WERI-Rb-1 (cell line): ENCODE measurements at regions not wholly inside any gene's neighbourhood (a gene's known extent, or its start where the extent isn't known, plus 50 kb on each side); places are given as distances from the start of the nearest gene placed in this dataset.
A peak's percentile ranks its signal among the peaks of the same experiment; 100 is the strongest.

Experiments used
- DNase-seq: peaks from one replicate; pipeline ENCODE4 v3.0.0-alpha.2; 2020
- H3K27ac ChIP-seq: fragments of 250-450 bp; sonication (Bioruptor Pico); 2 replicates; pipeline ENCODE4 v1.5.1; 2020; ENCODE audit warnings: mild to moderate bottlenecking, moderate library complexity
- H3K27me3 ChIP-seq: fragments of 250-450 bp; sonication (Bioruptor Pico); 2 replicates; pipeline ENCODE4 v1.5.1; 2021; ENCODE audit warnings: mild to moderate bottlenecking, low read depth, moderate library complexity; ENCODE audit not compliant: insufficient read depth, severe bottlenecking
- H3K36me3 ChIP-seq: fragments of 250-450 bp; sonication (Bioruptor Pico); 2 replicates; pipeline ENCODE4 v1.5.1; 2020; ENCODE audit warnings: mild to moderate bottlenecking, moderate library complexity
- H3K4me3 ChIP-seq: 2 replicates; pipeline ENCODE4 v1.5.1; 2011; ENCODE audit warnings: low read depth, mild to moderate bottlenecking, control low read depth, low read length
- H3K9me3 ChIP-seq: fragments of 250-450 bp; sonication (Bioruptor Pico); 2 replicates; pipeline ENCODE4 v1.5.1; 2021; ENCODE audit warnings: mild to moderate bottlenecking, moderate library complexity; ENCODE audit not compliant: severe bottlenecking
- TF ChIP-seq, protein P1 (sequence below): IDR thresholded peaks from 2 replicates; pipeline ENCODE4 v1.5.1; 2011; ENCODE audit warnings: low read depth, mild to moderate bottlenecking, control low read depth, inconsistent platforms, low read length

DNA sequence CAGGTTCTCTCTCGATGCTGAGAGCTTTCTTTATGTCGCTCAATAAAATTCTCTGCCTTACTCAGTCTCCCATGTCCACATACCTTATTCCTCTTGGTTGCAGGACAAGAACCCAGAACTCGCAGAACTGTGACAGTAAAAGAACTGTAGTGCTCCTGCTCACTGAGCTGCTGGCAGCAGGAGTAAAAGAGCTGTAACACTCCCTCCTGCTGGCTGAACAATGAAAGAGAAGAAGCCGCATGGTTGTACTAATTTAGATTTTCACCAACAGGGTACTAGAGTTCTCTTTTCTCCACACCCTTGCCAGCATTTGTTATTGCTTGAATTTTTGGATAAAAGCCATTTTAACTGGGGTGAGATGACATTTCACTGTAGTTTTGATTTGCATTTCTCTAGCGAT lies 433.2 kb downstream of the GUCY1A2 start:
- peak; percentile 34 for DNase-seq
- H3K27ac ChIP-seq: no peak overlapping the region
- H3K4me3 ChIP-seq: no peak overlapping the region
- H3K9me3 ChIP-seq: no peaks in the 10 kb centered on the region
- no peaks in the 10 kb centered on the region for H3K36me3 ChIP-seq
- no peaks in the 10 kb centered on the region for H3K27me3 ChIP-seq
- TF ChIP-seq, protein P1, sequence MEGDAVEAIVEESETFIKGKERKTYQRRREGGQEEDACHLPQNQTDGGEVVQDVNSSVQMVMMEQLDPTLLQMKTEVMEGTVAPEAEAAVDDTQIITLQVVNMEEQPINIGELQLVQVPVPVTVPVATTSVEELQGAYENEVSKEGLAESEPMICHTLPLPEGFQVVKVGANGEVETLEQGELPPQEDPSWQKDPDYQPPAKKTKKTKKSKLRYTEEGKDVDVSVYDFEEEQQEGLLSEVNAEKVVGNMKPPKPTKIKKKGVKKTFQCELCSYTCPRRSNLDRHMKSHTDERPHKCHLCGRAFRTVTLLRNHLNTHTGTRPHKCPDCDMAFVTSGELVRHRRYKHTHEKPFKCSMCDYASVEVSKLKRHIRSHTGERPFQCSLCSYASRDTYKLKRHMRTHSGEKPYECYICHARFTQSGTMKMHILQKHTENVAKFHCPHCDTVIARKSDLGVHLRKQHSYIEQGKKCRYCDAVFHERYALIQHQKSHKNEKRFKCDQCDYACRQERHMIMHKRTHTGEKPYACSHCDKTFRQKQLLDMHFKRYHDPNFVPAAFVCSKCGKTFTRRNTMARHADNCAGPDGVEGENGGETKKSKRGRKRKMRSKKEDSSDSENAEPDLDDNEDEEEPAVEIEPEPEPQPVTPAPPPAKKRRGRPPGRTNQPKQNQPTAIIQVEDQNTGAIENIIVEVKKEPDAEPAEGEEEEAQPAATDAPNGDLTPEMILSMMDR: peak; percentile 62

DNA sequence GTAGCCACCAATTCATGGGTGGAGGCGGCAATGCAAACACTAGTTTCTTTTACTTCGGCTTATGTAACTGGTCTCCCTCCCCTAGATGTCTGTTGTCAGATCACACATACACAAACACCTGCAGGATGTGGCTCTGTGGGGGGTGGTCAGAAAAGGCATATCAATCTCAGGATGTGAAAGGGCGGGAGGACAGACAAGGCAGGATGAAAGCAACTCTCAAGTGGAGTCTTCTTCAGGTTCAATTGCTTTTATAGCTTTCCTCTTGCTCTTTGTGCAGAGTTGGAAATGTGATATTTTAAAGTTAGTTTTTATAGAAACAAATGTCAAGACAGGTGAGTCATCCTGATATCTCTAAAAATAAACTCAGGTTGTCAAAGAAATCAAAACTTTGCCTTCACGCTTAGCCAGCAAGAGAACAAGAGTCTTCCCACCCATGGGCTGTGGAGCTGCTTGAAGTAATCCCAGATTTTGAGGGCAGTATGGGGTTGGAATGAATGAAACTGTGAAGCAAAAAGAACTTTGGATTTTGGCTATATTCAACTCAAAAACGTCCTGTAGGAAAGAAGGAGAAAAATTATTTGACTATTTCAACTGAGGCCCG lies 423.4 kb downstream of the GUCY1A2 start:
- Histone ChIP-seq H3K4me3 (no peak overlapping the region), H3K36me3 (no peaks in the 10 kb centered on the region), H3K9me3 (no peaks in the 10 kb centered on the region), H3K27ac (no peak overlapping the region), H3K27me3 (no peaks in the 10 kb centered on the region)
- no peak for DNase-seq
- TF ChIP-seq, protein P1: no peak

DNA sequence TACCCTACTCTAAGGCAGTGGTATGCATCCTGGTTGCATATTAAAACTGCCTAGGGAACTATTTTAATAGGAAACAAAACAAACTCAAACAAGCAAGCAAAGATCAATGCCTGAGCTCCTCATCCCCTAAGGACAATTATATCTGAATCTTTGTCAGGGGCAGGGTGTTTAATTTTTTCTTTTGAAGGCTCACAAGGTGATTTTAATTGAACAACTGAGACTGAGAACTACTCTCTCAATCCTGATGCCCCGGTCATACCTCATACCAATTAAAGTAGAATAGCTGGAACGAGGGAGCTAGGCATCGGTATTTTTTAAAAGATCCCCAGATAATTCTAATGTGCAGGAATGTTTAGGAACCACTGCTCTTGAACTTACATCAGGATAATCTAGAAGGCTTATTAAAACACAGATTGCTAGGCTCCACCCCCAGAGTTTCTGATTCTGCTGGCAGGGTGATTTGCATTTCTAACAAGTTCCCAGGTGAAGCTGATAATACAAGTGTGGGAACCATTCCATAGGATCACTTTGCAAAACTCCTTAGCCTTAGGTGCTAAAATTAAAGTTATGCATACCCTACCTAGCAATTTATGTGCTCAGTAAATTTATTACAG lies 416.5 kb downstream of the GUCY1A2 start:
- TF ChIP-seq, protein P1: no peak
- no peak overlapping the region for H3K4me3 ChIP-seq
- no peaks in the 10 kb centered on the region for H3K36me3 ChIP-seq
- no peaks in the 10 kb centered on the region for H3K9me3 ChIP-seq
- H3K27ac ChIP-seq: no peak overlapping the region
- H3K27me3 ChIP-seq: no peaks in the 10 kb centered on the region
- DNase-seq: no peak

DNA sequence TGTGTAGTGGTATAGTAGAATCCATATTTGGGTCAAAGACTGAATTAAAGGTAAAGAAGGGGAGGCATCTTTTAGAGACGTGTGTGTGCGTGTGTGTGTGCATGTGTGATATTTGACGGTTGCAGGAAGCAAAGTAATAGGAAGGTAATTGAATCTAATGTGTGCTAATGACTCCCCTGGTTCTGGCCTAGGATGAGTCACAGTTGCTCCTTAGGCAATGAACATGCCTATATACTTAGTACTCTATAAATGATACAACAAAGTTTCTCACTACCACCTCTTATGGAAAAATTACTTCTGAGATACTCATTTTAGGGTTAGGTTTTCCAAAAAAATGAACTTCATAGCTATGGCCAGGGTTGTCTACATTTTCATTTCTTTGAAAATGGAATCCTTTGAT lies 409.6 kb downstream of the GUCY1A2 start:
- H3K4me3 ChIP-seq: no peak overlapping the region
- H3K9me3 ChIP-seq: no peaks in the 10 kb centered on the region
- H3K27ac ChIP-seq: no peak overlapping the region
- TF ChIP-seq, protein P1: no peak
- no peaks in the 10 kb centered on the region for H3K27me3 ChIP-seq
- DNase-seq: no peak
- no peaks in the 10 kb centered on the region for H3K36me3 ChIP-seq

DNA sequence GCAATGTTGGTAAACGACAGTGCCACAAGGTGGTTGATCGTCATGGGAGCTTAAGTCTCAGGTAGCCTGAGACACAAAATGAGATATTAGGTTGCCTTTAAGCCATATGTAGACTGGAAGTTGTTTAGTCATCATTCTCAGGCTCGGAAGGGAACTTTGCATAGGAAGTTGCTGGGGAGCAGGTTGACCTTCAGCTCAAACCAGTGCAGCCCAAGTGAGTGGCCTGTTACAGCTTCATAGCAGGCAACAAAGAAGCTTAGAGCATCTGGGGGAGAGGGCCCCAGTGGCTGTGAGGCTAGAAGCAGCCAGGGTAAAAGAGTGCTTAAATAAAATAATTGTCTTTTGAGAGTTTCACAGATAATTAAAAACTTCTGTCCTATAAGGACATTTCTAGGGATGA lies 404.0 kb downstream of the GUCY1A2 start:
- Histone ChIP-seq H3K9me3 (no peaks in the 10 kb centered on the region), H3K27me3 (no peaks in the 10 kb centered on the region), H3K4me3 (no peak overlapping the region), H3K36me3 (no peaks in the 10 kb centered on the region), H3K27ac (no peak overlapping the region)
- TF ChIP-seq, protein P1: no peak
- DNase-seq: no peak
